ENCODE measurements at regions not wholly inside any gene's neighbourhood (a gene's known extent, or its start where the extent isn't known, plus 50 kb on each side); places are given as distances from the start of the nearest gene placed in this dataset.
"Not testable (repeated sequence)": the region's sequence is repeated elsewhere in the genome, so short reads cannot be mapped to it uniquely, and the experiment has no call there.

DNA sequence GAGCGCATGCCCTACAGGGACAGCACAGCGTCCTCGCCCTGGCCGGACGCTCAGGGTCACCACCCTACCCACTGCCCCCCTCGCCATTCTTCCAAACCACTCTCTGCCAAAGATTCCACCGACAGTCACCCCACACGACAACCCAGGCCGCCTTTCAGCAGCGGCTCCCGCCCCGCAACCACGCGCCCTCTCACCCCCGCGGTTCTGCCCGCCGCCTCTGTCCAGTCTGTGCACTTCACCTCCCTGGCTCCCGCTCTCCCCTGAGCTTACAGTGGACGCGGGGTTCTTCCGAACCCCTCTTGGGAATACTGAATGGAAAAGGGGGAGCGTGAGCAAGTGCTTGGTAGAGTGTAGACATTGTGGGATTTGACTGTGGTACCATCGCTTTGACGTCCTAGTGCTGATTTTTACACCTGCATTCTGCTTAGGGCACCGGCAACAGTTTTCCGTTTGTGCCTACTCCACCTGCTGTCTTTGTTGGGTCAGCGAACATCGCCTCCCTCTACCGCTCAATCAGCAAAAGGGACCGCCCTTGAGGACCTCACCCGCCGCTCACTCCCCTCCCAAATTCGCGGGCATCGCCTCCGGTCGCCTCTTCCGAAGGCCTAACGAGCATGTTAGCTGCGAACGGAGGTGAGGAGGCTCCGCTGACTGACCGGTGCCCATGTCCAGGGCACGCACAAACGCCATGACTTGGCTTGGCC, 119.1 kb downstream of the PPIAL4A start:
- TF ChIP-seq, protein P1, sequence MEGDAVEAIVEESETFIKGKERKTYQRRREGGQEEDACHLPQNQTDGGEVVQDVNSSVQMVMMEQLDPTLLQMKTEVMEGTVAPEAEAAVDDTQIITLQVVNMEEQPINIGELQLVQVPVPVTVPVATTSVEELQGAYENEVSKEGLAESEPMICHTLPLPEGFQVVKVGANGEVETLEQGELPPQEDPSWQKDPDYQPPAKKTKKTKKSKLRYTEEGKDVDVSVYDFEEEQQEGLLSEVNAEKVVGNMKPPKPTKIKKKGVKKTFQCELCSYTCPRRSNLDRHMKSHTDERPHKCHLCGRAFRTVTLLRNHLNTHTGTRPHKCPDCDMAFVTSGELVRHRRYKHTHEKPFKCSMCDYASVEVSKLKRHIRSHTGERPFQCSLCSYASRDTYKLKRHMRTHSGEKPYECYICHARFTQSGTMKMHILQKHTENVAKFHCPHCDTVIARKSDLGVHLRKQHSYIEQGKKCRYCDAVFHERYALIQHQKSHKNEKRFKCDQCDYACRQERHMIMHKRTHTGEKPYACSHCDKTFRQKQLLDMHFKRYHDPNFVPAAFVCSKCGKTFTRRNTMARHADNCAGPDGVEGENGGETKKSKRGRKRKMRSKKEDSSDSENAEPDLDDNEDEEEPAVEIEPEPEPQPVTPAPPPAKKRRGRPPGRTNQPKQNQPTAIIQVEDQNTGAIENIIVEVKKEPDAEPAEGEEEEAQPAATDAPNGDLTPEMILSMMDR (IDR thresholded peaks at IDR 0.05) = not testable (repeated sequence)
- TF ChIP-seq POLR2A (IDR thresholded peaks at IDR 0.05) = not testable (repeated sequence)
